ENCODE measurements at regions not wholly inside any gene's neighbourhood (a gene's known extent, or its start where the extent isn't known, plus 50 kb on each side); places are given as distances from the start of the nearest gene placed in this dataset.

DNA sequence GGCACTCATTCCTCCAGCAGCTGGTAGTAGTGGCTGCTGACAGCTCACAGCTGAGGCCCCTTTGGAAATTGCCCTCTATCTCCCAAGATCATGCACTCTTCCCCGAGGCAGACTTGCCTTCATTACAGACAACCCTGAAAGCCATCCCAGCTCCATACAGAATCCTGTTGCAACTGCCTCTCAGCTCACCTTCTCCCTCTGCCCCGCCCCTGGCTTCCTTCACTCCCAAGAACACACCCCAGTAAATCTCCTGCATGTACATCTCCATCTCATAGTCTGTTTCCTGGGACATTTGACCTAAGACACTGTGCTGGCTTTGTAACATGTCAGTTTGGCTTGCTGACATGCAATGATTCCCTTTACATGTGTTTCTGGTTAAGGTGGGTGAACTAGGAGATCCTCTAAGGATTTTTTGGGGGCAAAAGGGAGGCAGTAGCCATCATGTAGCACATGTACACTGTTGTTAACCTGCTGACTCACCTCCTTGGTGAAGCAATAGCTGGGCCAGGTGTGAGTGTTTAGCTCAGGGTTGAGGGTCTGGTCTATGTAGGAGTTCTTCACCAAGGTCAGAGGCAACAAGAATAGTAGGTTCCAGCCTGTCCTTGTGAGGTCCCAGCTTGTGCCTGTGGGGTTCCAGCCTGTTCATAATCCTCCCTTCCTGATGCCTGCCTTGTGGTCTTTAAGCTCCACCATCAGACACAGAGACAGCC is 179.6 kb downstream of the CSNK2A3 start:
- no peak for DNase-seq

- no peak for DNase-seq
Observed at GRCh38 chr11:11171854-11172253, 181.2 kb downstream of the CSNK2A3 start.

- no peak for DNase-seq
Observed at GRCh38 chr11:11171285-11171684, 181.8 kb downstream of the CSNK2A3 start.

DNA sequence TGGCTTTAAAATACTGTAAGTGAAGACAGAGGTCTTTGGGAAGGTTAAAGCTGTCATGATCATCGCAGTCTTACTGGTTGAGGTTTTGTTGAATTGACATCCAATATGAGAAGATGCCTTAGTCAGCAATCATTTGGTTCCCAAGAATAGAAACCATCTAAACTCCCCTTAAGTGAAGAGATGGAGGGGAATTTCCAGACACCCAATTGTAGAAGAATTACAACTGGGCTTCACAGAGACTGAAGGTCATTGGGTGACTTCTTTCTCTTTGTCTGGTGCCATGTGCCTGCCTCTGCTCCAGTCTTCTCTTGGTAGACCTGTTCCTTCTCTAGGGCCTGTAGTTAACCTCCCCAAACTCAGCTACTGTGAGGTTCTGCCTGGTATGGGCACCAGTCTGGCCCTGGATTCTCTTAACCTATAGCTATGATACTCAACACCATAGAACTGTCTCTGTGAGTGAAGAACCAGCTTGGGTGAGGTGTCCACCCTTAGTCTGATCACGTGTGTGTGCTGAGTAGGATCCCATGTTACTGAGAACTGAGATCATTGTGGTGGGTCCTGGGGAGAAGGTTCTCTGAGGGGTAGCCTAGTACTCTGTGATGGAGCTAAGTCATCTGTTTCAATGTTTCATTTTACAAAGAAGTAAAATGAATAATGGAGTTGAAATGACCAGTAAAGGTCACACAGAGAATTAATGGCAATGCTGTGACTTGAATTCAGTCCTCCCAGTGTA is 182.5 kb downstream of the CSNK2A3 start:
- DNase-seq, result no peak

GRCh38 chr11:11169715-11170351 is 183.2 kb downstream of the CSNK2A3 start:
- no peak for DNase-seq

- DNase-seq, result no peak
Observed at GRCh38 chr11:11167806-11168205, 185.2 kb downstream of the CSNK2A3 start.

GRCh38 chr11:11164334-11164690 is 188.7 kb downstream of the CSNK2A3 start:
- DNase-seq, result no peak

DNA sequence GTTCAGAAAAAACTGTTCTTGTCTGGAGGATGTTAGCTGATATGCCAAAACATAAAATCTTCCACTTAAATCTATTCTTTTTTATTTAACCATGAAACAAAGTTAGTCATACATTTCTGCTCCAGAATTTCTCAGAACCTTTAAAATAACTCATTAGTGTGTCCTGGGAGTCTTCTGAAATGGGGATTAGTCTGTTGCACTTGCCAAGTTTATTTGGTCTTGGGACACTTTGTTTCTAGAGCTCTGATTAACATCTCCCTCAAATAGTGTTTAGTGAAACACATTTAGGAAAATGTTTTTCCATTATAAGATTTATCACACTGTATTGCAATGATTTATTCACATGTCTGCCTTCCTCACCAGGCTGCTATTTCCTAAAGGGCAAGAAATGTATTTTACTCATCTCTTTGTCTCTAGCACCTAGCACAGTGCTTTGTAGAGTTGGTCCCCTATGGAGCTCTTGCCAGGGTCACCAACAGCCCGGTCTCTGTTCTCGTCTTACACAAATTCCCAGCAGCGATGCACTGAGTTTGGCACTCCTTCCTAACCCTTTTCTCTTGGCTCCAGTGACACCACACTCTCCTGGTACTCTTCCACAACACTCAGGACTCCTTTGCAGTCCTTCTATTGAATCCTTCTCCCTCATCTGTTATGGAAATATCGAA is 189.2 kb downstream of the CSNK2A3 start:
- DNase-seq, result no peak

GRCh38 chr11:11163236-11163635 is 189.8 kb downstream of the CSNK2A3 start:
- no peak for DNase-seq

DNA sequence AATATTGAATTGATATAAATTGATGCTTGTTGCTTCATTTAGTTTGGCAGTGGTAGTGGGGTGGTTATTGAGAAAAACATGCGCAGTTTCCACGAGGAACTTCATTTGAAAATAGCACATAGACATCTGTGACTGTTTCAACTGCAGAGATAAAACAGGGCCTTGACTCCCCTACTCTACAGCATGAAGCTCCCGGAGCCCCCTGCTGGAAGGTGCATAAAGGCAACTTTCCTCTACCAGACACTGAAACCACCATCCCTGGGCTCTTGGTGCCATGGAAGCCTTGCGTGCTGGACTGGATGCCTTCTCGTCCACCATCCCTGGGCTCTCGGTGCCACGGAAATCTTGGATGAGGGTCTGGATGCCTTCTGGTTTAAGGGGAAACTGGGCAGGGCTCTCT is 195.9 kb downstream of the CSNK2A3 start:
- DNase-seq, result no peak

DNA sequence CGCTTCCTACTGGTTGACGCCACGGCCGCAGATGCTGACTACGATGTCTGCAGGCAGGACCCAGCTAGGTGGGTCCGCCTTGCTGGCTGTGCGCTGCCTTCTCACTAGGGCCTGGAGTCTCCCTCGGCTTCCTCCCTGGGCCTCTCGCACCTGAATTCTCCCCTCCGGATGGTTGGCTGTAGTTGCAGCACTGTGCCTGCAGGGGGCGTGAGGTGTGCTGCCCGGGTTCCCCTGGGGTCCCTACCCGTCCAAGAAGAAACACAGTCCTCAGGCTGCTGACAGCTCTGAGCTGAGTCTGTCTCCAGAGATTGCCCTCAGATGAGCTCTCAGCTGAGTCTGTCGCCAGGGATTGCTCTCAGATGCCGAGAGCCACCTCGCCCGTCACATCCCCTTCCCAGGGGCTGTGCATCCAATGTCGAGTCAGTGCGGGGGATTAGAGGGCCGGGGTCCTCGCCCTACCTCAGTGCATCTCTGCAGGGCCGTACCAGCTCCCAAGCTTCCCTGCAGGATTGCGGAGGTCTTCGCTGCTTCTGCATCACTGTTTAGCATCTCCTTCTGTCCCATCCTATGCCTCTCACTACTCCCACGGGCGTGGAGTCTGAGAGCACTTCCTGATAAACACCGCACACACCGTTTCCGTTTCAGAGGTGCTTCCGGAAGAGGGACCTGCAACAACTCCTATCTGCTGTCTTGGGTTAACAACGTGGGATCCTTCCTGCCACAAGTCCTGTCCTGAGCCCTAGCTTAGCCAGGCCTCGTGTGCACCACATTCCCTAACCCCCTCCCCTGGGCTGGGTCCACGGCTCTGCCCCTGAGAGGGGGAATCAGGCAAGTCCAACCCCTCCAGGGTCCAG is 196.9 kb downstream of the CSNK2A3 start:
- no peak for DNase-seq

GRCh38 chr11:11152877-11153276 is 200.2 kb downstream of the CSNK2A3 start:
- DNase-seq, result no peak

GRCh38 chr11:11149671-11150459 is 203.2 kb downstream of the CSNK2A3 start:
- no peak for DNase-seq

GRCh38 chr11:11148596-11148995 is 204.5 kb downstream of the CSNK2A3 start:
- no peak for DNase-seq

GRCh38 chr11:11148104-11148509 is 204.9 kb downstream of the CSNK2A3 start:
- DNase-seq, result no peak

DNA sequence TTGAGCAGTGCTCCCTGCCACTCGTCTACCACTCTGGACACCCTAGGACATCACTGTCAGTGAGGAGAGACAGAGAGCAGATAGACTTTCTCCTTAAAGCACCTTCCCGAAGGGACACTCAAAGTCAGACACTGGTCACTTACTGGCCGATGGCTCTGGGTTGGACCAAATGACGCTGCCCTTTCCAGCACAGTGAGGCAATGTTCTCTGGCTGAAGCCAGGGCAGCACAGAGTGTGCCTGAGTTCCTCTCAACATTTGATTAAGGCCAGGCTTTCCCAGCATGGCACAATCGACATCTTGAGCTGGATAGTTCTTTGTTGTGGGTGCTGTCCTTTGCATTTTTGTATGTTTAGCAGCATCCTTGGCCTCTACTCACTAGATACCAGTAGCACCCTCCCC is 206.2 kb downstream of the CSNK2A3 start:
- DNase-seq, result no peak

DNA sequence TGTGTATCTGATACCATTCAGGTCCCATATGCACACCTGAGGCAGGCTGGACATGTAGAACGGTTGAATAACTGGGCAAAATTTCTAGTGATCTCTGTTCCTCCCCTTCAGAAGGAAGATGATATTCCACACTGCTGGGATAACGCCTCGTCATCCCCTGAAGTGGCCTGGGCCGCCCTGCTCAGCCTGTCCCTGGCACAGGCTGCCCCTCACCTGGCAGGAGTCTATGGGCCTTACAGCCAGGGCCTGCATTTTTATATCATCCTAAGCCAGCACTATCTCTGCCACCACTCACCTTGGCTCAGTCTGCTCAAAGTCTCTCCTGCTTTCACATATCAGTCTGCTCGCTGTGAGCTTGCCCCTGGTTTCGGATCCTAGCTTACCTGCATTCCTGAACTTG is 209.2 kb downstream of the CSNK2A3 start:
- DNase-seq, result no peak

DNA sequence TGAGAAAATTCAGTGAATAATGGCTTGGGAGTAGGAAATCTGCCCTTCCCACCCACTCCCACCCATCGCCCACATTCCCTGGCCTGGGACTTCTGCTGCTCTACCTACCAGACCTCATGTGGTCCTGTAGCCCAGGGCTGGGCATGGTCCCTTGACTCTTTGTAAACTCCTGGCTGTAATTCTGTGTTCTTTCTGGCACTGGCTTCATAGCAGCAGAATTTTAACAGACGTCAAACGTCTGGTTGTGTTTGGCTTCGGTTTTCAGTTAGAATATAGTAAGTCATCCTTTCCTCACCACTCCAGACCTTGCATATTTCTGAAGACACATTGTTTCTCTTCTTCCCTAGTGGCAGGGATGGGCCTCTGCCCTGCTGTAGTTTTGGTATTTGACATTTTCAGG is 210.6 kb downstream of the CSNK2A3 start:
- no peak for DNase-seq

- no peak for DNase-seq
Observed at GRCh38 chr11:11141065-11141464, 212.0 kb downstream of the CSNK2A3 start.

- DNase-seq, result no peak
Observed at GRCh38 chr11:11140510-11140909, 212.5 kb downstream of the CSNK2A3 start.

- no peak for DNase-seq
Observed at GRCh38 chr11:11137339-11137738, 215.7 kb downstream of the CSNK2A3 start.

Measured in inflammatory macrophage treated with lipopolysaccharide for 1 hour (primary cell).